A172 (cell line): ENCODE measurements at regions not wholly inside any gene's neighbourhood (a gene's known extent, or its start where the extent isn't known, plus 50 kb on each side); places are given as distances from the start of the nearest gene placed in this dataset.
"Not testable (repeated sequence)": the region's sequence is repeated elsewhere in the genome, so short reads cannot be mapped to it uniquely, and the experiment has no call there.

Experiments used
- DNase-seq: peaks from one replicate; pipeline ENCODE4 v3.0.0-alpha.2; 2015; ENCODE audit warnings: low spot score

- no peak for DNase-seq
These were observed 1222.2 kb downstream of the STIM2 start for GRCh38 chr4:28082686-28083390.

GRCh38 chr4:28092610-28093009 lies 1232.0 kb downstream of the STIM2 start:
- DNase-seq: no peak

DNA sequence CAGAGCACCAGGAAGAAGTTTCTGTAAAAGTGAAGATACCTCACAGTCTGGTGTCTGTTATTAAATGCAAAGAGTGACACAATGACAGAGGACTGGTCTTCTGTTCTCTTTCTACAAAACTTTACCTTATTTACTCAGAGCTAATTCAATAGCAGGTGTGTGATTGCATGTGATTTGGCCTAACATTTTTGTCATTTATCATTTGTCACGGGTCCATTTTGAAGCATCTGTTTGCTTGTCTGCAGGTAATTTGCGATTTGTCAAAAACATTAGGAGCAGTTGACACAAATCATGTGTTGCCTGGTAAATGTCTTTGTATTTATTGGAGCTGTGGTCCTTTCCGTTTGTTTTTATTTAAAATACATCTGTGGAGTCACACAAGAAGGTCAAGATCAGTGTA lies 1232.4 kb downstream of the STIM2 start:
- DNase-seq: no peak

DNA sequence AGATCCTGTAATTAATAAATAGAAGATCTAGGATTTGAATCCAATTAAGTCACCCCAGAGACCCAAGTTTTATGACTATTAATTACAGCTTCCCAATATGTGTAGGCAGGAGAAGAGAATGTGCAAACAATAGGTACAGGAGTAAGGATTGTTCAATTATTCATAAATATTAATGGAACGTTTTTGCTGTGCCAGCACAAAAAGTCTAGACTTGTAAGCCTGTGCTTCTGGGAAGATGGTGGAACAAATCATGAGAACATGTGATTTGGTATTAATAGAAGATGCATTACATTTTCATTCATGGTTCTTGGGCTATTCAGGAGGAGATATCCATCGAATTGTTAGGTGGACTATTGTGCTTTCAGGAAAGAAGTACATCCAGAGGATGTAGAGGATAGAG lies 1240.9 kb downstream of the STIM2 start:
- DNase-seq: no peak

DNA sequence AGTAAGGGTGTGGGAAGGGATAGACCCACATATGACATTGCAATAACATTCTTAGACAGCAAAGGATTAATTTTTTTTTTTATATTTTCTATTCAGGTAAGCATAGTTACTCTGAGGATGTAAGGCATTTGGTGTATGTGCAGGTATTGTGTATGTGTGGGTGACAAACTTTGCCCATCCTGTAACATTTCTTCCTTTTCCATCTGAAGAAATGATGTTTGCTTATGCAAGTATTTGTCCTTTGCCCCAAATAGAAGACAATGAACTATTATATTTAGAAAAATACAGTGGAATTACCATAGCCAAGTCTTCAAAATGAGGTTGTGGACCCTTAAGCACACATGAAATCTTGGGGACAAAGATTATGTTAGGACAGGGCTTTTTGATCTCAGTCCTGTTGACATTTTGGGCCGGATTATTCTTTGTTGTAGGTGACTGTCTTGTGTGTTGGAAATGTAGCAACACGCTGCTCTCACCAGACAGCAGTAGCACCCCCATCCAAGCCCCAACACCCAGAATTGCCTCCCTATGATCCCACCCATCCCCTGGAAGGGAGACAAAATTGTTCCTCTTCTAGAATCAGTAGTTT lies 1244.7 kb downstream of the STIM2 start:
- DNase-seq: no peak

- DNase-seq: no peak
These were observed 1245.5 kb downstream of the STIM2 start for GRCh38 chr4:28106155-28106554.

DNA sequence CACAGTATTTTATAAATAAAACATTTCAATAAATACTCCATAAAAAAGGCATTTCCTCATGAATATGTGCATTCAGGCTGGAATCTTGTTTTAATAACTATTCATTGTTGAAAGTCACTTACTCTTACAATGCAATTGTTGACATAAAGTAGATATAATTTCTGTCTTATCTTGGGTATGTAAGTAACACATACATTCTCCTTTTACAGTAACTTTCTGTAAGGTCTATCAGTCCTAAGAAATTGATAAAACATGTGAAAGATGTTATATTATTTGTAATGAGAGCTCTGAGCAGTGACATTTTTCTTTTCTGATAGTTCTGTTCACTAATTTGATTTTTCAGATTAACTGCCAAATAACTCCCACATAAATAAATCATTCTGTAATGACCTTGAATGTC lies 1249.2 kb downstream of the STIM2 start:
- DNase-seq: no peak

- DNase-seq: not testable (repeated sequence)
These were observed 1252.2 kb downstream of the STIM2 start for GRCh38 chr4:28112691-28113335.

DNA sequence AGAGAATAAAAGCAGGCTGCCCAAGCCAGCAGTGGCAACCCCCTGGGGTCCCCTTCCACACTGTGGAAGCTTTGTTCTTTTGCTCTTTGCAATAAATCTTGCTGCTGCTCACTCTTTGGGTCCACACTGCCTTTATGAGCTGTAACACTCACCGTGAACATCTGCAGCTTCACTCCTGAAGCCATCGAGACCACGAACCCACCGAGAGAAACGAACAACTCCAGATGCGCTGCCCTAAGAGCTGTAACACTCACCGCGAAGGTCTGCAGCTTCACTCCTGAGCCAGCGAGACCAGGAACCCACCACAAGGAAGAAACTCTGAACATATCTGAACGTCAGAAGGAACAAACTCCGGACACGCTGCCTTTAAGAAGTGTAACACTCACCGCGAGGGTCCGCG lies 1252.9 kb downstream of the STIM2 start:
- DNase-seq: not testable (repeated sequence)

DNA sequence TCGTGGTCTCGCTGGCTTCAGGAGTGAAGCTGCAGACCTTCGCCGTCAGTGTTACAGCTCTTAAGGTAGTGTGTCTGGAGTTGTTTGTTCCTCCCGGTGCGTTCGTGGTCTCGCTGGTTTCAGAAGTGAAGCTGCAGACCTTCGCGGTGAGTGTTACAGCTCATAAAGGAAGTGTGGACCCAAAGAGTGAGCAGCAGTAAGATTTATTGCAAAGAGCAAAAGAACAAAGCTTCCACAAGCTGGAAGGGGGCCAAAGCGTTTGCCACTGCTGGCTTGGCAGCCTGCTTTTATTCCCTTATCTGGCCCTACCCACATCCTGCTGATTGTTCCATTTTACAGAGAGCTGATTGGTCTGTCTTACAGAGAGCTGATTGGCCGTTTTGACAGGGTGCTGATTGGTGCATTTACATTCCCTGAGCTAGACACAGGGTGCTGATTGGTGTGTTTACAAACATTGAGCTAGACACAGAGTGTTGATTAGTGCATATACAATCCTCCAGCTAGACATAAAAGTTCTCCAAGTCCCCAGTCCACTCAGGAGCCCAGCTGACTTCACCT lies 1256.0 kb downstream of the STIM2 start:
- DNase-seq: peak; percentile 31

GRCh38 chr4:28117084-28117682 lies 1256.5 kb downstream of the STIM2 start:
- DNase-seq: no peak

GRCh38 chr4:28146191-28146590 lies 1285.5 kb downstream of the STIM2 start:
- DNase-seq: no peak

- no peak for DNase-seq
These were observed 1287.6 kb downstream of the STIM2 start for GRCh38 chr4:28148221-28148620.

- no peak for DNase-seq
These were observed 1289.1 kb downstream of the STIM2 start for GRCh38 chr4:28149762-28150161.

DNA sequence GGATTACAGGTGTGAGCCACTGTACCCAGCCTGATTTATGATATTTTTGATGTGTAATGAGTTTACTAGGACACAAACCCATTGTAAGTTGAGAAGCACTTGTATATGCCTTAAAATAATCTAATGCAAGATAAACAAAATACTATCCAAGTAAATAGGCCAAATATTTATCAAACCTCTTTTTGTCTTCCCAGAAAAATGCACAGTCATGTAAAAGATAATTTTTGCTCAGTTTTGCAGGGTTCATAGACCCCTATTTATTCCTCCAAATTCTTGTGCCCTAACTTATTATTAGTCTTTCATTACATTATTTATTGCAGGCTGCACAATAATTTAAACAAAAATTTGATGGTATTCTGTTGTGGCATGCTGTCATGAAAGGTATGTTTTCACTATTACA lies 1290.7 kb downstream of the STIM2 start:
- DNase-seq: no peak

GRCh38 chr4:28167411-28167810 lies 1306.8 kb downstream of the STIM2 start:
- no peak for DNase-seq

GRCh38 chr4:28176942-28177341 lies 1316.3 kb downstream of the STIM2 start:
- no peak for DNase-seq

DNA sequence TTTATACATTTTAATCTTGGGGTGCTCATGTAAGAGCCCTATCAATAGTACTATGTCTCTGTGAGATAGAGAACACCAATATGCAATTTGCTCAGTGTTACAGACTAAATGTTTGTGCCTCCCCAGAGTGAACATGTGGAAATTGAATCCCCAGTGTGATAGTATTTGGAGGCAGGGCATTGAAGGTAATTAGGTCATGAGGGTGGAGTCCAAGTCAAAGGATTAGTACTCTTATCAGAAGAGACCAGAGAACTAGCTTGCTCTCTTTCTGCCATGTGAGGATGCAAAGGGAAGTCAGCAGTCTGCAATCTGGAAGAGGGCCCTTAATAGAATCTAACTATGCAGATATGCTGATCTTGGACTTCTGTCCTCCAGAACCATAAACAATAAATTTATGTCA lies 1317.0 kb downstream of the STIM2 start:
- DNase-seq: no peak

DNA sequence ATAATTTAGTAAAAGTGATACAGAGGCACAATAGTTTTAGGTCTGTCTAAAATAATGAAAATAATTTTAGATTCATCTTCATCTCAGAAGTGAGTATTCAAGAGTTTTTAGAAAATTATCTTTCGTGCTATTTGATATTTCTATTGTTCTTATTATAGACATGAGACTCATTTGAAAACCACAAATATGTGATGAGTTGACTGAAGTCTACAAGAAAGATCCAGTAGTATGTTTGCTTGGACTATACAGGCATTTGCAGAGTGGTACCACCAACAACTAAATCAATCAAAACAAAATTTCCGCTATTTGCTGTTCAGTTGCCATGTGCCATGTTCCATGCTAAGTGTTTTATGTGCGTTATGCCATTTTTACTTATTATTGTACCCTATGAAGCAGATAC lies 1318.5 kb downstream of the STIM2 start:
- DNase-seq: no peak

GRCh38 chr4:28209371-28209924 lies 1348.8 kb downstream of the STIM2 start:
- DNase-seq: no peak

GRCh38 chr4:28211676-28212470 lies 1351.2 kb downstream of the STIM2 start:
- no peak for DNase-seq
